GM21381 (cell line): ENCODE measurements at regions not wholly inside any gene's neighbourhood (a gene's known extent, or its start where the extent isn't known, plus 50 kb on each side); places are given as distances from the start of the nearest gene placed in this dataset.

Experiments
- ATAC-seq: cut with Tn5 transposase; IDR thresholded peaks from one replicate; pipeline ENCODE4 v1.9.1; 2021; ENCODE audit warnings: mild to moderate bottlenecking, moderate library complexity; ENCODE audit not compliant: unreplicated experiment

GRCh38 chr2:215670396-215670795 lies 234.5 kb upstream of the FN1 start:
- no peak for ATAC-seq

- ATAC-seq = no peak
Measured at GRCh38 chr2:215668378-215668775, 232.5 kb upstream of the FN1 start.

GRCh38 chr2:215667585-215668377 lies 231.9 kb upstream of the FN1 start:
- ATAC-seq = no peak

- no peak for ATAC-seq
Measured at GRCh38 chr2:215664847-215665525, 229.1 kb upstream of the FN1 start.

- no peak for ATAC-seq
Measured at GRCh38 chr2:215662715-215663114, 226.8 kb upstream of the FN1 start.

GRCh38 chr2:215660687-215661086 lies 224.8 kb upstream of the FN1 start:
- ATAC-seq = no peak

- no peak for ATAC-seq
Measured at GRCh38 chr2:215659650-215660049, 223.8 kb upstream of the FN1 start.

GRCh38 chr2:215658635-215659305 lies 222.9 kb upstream of the FN1 start:
- ATAC-seq = no peak

GRCh38 chr2:215657844-215658243 lies 222.0 kb upstream of the FN1 start:
- no peak for ATAC-seq

GRCh38 chr2:215654148-215654819 lies 218.4 kb upstream of the FN1 start:
- no peak for ATAC-seq

- no peak for ATAC-seq
Measured at GRCh38 chr2:215653344-215654030, 217.6 kb upstream of the FN1 start.

- ATAC-seq = no peak
Measured at GRCh38 chr2:215652388-215652787, 216.5 kb upstream of the FN1 start.

- no peak for ATAC-seq
Measured at GRCh38 chr2:215651412-215651811, 215.5 kb upstream of the FN1 start.

- no peak for ATAC-seq
Measured at GRCh38 chr2:215644233-215644897, 208.5 kb upstream of the FN1 start.

- no peak for ATAC-seq
Measured at GRCh38 chr2:215638687-215639086, 202.8 kb upstream of the FN1 start.

GRCh38 chr2:215637651-215638050 lies 201.8 kb upstream of the FN1 start:
- no peak for ATAC-seq

- no peak for ATAC-seq
Measured at GRCh38 chr2:215636816-215637215, 200.9 kb upstream of the FN1 start.

- no peak for ATAC-seq
Measured at GRCh38 chr2:215635788-215636139, 199.9 kb upstream of the FN1 start.

GRCh38 chr2:215635071-215635787 lies 199.4 kb upstream of the FN1 start:
- ATAC-seq = no peak

GRCh38 chr2:215633360-215633759 lies 197.5 kb upstream of the FN1 start:
- ATAC-seq = no peak
